Neural crest cell (in vitro differentiated cells): ENCODE measurements at regions not wholly inside any gene's neighbourhood (a gene's known extent, or its start where the extent isn't known, plus 50 kb on each side); places are given as distances from the start of the nearest gene placed in this dataset.

ENCODE experiments used
- DNase-seq: peaks from one replicate; pipeline ENCODE4 v3.0.0; 2021; ENCODE audit warnings: low read depth, mixed read lengths, low spot score
- H3K27ac Mint-ChIP-seq: one replicate; pipeline ENCODE4 v1.8.0; 2021; ENCODE audit warnings: mild to moderate bottlenecking, mixed read lengths; ENCODE audit not compliant: unreplicated experiment
- H3K27me3 Mint-ChIP-seq: 2 replicates; pipeline ENCODE4 v1.8.0; 2021; ENCODE audit warnings: low read depth, mild to moderate bottlenecking, mixed read lengths
- H3K36me3 Mint-ChIP-seq: 2 replicates; pipeline ENCODE4 v1.8.0; 2021; ENCODE audit warnings: low read depth, mild to moderate bottlenecking, mixed read lengths
- H3K4me1 Mint-ChIP-seq: 2 replicates; pipeline ENCODE4 v1.8.0; 2021; ENCODE audit warnings: mixed read lengths
- H3K4me3 Mint-ChIP-seq: one replicate; pipeline ENCODE4 v1.8.0; 2021; ENCODE audit warnings: mild to moderate bottlenecking, mixed read lengths
- H3K9me3 Mint-ChIP-seq: 2 replicates; pipeline ENCODE4 v1.8.0; 2021; ENCODE audit warnings: mixed read lengths
- CTCF ChIP-seq: fragments of 200-600 bp; sonication (generic); conservative IDR thresholded peaks from 2 replicates; pipeline ENCODE4 v1.5.0; 2021; ENCODE audit warnings: antibody characterized with exemption, mild to moderate bottlenecking

GRCh38 chr5:2165615-2166305, 283.0 kb upstream of the IRX4 start:
- no peaks in the 10 kb centered on the region for H3K36me3 Mint-ChIP-seq
- DNase-seq, result no peak
- no peak overlapping the region for H3K4me3 Mint-ChIP-seq
- H3K9me3 Mint-ChIP-seq, result peaks cover 3% of the 10 kb centered on the region
- peaks cover 27% of the 10 kb centered on the region for H3K4me1 Mint-ChIP-seq
- H3K27ac Mint-ChIP-seq, result no peak overlapping the region
- TF ChIP-seq CTCF, result no peak
- H3K27me3 Mint-ChIP-seq, result peaks cover 11% of the 10 kb centered on the region

GRCh38 chr5:2165203-2165602, 282.5 kb upstream of the IRX4 start:
- H3K36me3 Mint-ChIP-seq, result no peaks in the 10 kb centered on the region
- H3K27me3 Mint-ChIP-seq, result peaks cover 9% of the 10 kb centered on the region
- peaks cover 3% of the 10 kb centered on the region for H3K9me3 Mint-ChIP-seq
- peaks cover 24% of the 10 kb centered on the region for H3K4me1 Mint-ChIP-seq
- H3K27ac Mint-ChIP-seq, result no peak overlapping the region
- H3K4me3 Mint-ChIP-seq, result no peak overlapping the region
- no peak for TF ChIP-seq CTCF
- no peak for DNase-seq

GRCh38 chr5:2164586-2164985, 281.9 kb upstream of the IRX4 start:
- no peaks in the 10 kb centered on the region for H3K36me3 Mint-ChIP-seq
- TF ChIP-seq CTCF, result no peak
- H3K27ac Mint-ChIP-seq, result no peak overlapping the region
- peaks cover 21% of the 10 kb centered on the region for H3K4me1 Mint-ChIP-seq
- no peak overlapping the region for H3K4me3 Mint-ChIP-seq
- H3K27me3 Mint-ChIP-seq, result peaks cover 9% of the 10 kb centered on the region
- DNase-seq, result no peak
- H3K9me3 Mint-ChIP-seq, result peaks cover 3% of the 10 kb centered on the region

GRCh38 chr5:2163940-2164490, 281.3 kb upstream of the IRX4 start:
- peaks cover 15% of the 10 kb centered on the region for H3K4me1 Mint-ChIP-seq
- H3K9me3 Mint-ChIP-seq, result peaks cover 3% of the 10 kb centered on the region
- no peak overlapping the region for H3K27ac Mint-ChIP-seq
- H3K4me3 Mint-ChIP-seq, result no peak overlapping the region
- H3K36me3 Mint-ChIP-seq, result no peaks in the 10 kb centered on the region
- no peak for DNase-seq
- peaks cover 7% of the 10 kb centered on the region for H3K27me3 Mint-ChIP-seq
- no peak for TF ChIP-seq CTCF

- Mint-ChIP-seq H3K4me3 (no peak overlapping the region), H3K36me3 (no peaks in the 10 kb centered on the region), H3K9me3 (peaks cover 3% of the 10 kb centered on the region), H3K4me1 (peaks cover 14% of the 10 kb centered on the region), H3K27ac (peak overlapping the region; percentile 87), H3K27me3 (peaks cover 3% of the 10 kb centered on the region)
- no peak for DNase-seq
- no peak for TF ChIP-seq CTCF
Measured at GRCh38 chr5:2163060-2163856, 280.5 kb upstream of the IRX4 start.
